ENCODE measurements at regions not wholly inside any gene's neighbourhood (a gene's known extent, or its start where the extent isn't known, plus 50 kb on each side); places are given as distances from the start of the nearest gene placed in this dataset.
"Not testable (repeated sequence)": the region's sequence is repeated elsewhere in the genome, so short reads cannot be mapped to it uniquely, and the experiment has no call there.

DNA sequence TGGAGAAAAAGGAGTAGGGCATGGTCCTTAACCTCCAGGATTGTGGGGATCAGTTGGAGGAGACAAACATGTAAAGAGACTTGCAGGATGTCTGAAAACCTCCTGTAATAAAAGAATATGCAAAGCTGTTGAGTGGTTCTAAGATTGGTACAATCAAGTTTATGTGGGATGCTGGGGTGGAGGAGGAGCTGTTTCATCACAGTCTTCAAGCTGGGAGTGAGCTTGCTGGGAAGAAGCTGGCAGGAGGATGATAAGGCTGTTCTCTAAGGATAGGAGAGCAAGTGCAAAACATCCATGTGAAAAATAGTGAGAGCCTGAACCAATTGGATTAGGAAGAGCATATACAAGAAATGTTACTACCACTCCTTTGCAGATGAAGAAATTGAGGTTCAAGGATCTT lies 161.9 kb upstream of the CRIM1 start:
- H3K4me3 ChIP-seq (ENCODE audit: low read depth, low read length), result no peak overlapping the region
- DNase-seq (ENCODE audit: low read depth), result no peak
- TF ChIP-seq, protein P1, sequence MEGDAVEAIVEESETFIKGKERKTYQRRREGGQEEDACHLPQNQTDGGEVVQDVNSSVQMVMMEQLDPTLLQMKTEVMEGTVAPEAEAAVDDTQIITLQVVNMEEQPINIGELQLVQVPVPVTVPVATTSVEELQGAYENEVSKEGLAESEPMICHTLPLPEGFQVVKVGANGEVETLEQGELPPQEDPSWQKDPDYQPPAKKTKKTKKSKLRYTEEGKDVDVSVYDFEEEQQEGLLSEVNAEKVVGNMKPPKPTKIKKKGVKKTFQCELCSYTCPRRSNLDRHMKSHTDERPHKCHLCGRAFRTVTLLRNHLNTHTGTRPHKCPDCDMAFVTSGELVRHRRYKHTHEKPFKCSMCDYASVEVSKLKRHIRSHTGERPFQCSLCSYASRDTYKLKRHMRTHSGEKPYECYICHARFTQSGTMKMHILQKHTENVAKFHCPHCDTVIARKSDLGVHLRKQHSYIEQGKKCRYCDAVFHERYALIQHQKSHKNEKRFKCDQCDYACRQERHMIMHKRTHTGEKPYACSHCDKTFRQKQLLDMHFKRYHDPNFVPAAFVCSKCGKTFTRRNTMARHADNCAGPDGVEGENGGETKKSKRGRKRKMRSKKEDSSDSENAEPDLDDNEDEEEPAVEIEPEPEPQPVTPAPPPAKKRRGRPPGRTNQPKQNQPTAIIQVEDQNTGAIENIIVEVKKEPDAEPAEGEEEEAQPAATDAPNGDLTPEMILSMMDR (IDR thresholded peaks at IDR 0.05; ENCODE audit: low read depth, low read length), result no peak
- TF ChIP-seq MYC (IDR thresholded peaks at IDR 0.05; ENCODE audit: low read depth, low read length) (no peak), POLR2A (IDR thresholded peaks at IDR 0.05; ENCODE audit: extremely low read depth, insufficient read length) (no peak)
- TF ChIP-seq, protein P2, sequence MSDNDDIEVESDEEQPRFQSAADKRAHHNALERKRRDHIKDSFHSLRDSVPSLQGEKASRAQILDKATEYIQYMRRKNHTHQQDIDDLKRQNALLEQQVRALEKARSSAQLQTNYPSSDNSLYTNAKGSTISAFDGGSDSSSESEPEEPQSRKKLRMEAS (IDR thresholded peaks at IDR 0.05; ENCODE audit: low read depth, low read length), result no peak

DNA sequence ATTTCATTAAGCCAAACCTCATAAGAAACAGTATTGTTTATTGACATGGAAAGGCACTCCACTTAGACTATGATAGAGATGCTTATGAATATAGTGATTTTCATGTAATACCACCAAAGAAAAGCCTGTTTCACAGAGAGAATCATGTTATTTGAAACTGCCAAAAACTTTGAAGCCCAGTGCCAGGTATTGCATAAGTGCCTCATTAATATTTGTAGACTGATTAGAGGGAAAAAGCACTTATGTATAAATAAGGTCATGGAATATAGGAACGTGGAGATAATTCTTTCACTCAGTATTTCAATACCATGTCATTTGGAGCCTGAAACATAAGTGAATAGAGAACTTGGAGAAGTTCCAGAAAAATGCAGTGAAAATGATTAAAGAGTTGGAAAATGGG lies 162.6 kb upstream of the CRIM1 start:
- TF ChIP-seq, protein P2 (IDR thresholded peaks at IDR 0.05; ENCODE audit: low read depth, low read length), result no peak
- no peak for TF ChIP-seq POLR2A (IDR thresholded peaks at IDR 0.05; ENCODE audit: extremely low read depth, insufficient read length)
- TF ChIP-seq, protein P1 (IDR thresholded peaks at IDR 0.05; ENCODE audit: low read depth, low read length), result no peak
- TF ChIP-seq MYC (IDR thresholded peaks at IDR 0.05; ENCODE audit: low read depth, low read length), result no peak
- no peak overlapping the region for H3K4me3 ChIP-seq (ENCODE audit: low read depth, low read length)
- DNase-seq (ENCODE audit: low read depth), result no peak

DNA sequence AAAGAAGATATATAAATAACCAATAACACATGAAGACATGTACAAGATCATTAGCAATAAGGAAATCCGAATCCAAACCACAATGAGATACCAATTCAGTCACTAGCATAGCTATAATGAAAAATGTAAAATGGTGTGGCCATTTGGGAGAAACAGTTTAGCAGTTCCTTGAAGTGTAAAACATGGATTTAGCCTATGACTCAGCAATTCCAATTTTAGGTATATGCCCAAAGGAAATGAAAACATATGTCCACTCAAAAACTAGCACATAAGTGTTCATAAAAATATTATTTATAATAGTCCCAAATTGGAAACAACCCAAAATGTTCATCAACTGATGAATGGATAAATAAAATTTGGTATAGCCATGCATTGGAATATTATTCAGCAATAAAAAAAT lies 165.5 kb upstream of the CRIM1 start:
- H3K4me3 ChIP-seq (ENCODE audit: low read depth, low read length), result no peak overlapping the region
- no peak for DNase-seq (ENCODE audit: low read depth)
- TF ChIP-seq, protein P2 (IDR thresholded peaks at IDR 0.05; ENCODE audit: low read depth, low read length), result no peak
- TF ChIP-seq, protein P1 (IDR thresholded peaks at IDR 0.05; ENCODE audit: low read depth, low read length), result no peak
- no peak for TF ChIP-seq MYC (IDR thresholded peaks at IDR 0.05; ENCODE audit: low read depth, low read length)
- TF ChIP-seq POLR2A (IDR thresholded peaks at IDR 0.05; ENCODE audit: extremely low read depth, insufficient read length), result no peak

DNA sequence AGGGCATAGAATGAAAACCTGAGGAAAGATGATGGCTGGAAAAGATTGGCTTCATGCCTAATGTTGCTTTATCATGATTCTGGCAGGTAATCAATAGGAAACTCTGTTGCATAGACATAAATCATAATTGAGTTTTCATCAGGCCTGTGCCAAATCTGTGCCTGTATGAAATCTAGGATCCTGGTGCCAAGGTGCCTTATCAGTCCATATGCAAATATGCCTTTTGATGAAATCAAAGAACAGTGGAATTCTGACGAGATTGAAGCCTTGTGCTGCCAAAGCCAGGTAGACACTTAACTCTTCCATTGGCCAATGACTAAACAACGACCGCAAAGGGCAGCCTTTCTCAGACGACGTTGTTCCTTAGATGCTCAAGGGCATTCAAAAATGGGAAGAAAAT lies 170.0 kb upstream of the CRIM1 start:
- H3K4me3 ChIP-seq (ENCODE audit: low read depth, low read length), result no peak overlapping the region
- TF ChIP-seq POLR2A (IDR thresholded peaks at IDR 0.05; ENCODE audit: extremely low read depth, insufficient read length) (no peak), MYC (IDR thresholded peaks at IDR 0.05; ENCODE audit: low read depth, low read length) (no peak)
- DNase-seq (ENCODE audit: low read depth), result no peak

DNA sequence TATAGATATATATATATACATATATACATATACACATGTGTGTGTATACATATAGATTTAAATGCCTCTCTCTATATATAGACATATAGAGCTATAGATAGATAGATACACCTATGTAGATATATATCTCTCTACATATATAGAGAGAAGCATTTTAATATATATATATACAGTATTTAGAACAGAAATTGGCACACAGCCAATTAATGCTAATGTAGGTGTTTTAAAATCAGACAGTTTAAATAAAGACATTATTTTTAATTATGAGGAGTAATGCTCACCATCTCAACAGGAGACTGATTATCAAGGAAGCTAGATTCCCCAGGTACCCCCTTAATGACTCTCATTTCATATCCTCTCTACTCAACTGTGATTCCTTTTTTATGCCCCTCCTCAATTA lies 170.7 kb upstream of the CRIM1 start:
- no peak for DNase-seq (ENCODE audit: low read depth)
- TF ChIP-seq MYC (IDR thresholded peaks at IDR 0.05; ENCODE audit: low read depth, low read length) (no peak), POLR2A (IDR thresholded peaks at IDR 0.05; ENCODE audit: extremely low read depth, insufficient read length) (no peak)
- TF ChIP-seq, protein P2 (IDR thresholded peaks at IDR 0.05; ENCODE audit: low read depth, low read length), result no peak
- TF ChIP-seq, protein P1 (IDR thresholded peaks at IDR 0.05; ENCODE audit: low read depth, low read length), result no peak
- H3K4me3 ChIP-seq (ENCODE audit: low read depth, low read length), result no peak overlapping the region

DNA sequence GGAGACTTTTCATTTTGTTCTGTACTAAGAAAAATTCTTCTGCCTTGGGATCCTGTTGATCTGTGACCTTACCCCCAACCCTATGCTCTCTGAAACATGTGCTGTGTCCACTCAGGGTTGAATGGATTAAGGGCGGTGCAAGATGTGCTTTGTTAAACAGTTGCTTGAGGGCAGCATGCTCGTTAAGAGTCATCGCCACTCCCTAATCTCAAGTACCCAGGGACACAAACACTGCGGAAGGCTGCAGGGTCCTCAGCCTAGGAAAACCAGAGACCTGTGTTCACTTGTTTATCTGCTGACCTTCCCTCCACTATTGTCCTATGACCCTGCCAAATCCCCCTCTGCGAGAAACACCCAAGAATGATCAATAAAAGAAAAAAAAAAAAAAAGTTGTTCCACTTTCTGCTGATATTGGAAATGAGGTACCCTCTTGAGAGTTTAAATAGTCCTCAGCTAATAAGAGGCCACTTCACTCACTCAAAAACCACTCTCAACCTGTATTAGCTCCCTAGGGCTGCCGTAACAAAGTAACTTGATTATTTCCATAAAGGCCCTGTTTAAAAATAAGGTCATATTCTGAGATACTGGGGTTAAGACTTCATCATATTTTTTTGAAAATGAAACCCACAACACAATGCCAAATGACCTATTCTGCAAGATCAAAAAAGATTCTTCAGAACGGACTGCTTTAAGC lies 174.6 kb upstream of the CRIM1 start:
- not testable (repeated sequence) for H3K4me3 ChIP-seq (ENCODE audit: low read depth, low read length); DNase-seq (ENCODE audit: low read depth)

DNA sequence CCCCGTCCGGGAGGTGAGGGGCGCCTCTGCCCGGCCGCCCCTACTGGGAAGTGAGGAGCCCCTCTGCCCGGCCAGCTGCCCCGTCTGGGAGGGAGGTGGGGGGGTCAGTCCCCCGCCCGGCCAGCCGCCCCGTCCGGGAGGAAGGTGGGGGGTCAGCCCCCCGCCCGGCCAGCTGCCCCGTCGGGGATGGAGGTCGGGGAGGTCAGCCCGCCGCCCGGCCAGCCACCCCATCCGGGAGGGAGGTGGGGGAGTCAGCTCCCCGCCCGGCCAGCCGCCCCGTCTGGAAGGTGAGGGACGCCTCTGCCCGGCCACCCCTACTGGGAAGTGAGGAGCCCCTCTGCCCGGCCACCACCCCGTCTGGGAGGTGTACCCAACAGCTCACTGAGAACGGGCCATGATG lies 175.3 kb upstream of the CRIM1 start:
- DNase-seq (ENCODE audit: low read depth); H3K4me3 ChIP-seq (ENCODE audit: low read depth, low read length): not testable (repeated sequence)

DNA sequence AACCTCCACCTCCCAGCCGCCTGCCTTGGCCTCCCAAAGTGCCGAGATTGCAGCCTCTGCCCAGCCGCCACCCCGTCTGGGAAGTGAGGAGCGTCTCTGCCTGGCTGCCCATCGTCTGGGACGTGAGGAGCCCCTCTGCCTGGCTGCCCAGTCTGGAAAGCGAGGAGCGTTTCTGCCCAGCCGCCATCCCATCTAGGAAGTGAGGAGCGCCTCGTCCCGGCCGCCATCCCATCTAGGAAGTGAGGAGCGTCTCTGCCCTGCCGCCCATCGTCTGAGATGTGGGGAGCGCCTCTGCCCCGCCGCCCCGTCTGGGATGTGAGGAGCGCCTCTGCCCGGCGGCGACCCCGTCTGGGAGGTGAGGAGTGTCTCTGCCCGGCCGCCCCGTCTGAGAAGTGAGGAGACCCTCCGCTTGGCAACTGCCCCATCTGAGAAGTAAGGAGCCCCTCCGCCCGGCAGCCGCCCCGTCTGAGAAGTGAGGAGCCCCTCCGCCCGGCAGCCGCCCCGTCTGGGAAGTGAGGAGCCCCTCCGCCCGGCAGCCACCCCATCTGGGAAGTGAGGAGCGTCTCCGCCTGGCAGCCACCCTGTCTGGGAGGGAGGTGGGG lies 175.8 kb upstream of the CRIM1 start:
- not testable (repeated sequence) for DNase-seq (ENCODE audit: low read depth); H3K4me3 ChIP-seq (ENCODE audit: low read depth, low read length)
